HFFc6 (cell line): ENCODE measurements at regions not wholly inside any gene's neighbourhood (a gene's known extent, or its start where the extent isn't known, plus 50 kb on each side); places are given as distances from the start of the nearest gene placed in this dataset.
A peak's percentile ranks its signal among the peaks of the same experiment; 100 is the strongest.
"Not testable (repeated sequence)": the region's sequence is repeated elsewhere in the genome, so short reads cannot be mapped to it uniquely, and the experiment has no call there.

ENCODE experiments used
- DNase-seq: peaks from one replicate; pipeline ENCODE4 v3.0.0-alpha.2; 2018
- H3K27ac Mint-ChIP-seq: 2 replicates; pipeline ENCODE4 v1.8.0; 2020; ENCODE audit warnings: mild to moderate bottlenecking, mixed read lengths
- H3K27me3 Mint-ChIP-seq: 2 replicates; pipeline ENCODE4 v1.8.0; 2021; ENCODE audit warnings: mild to moderate bottlenecking, moderate library complexity, mixed read lengths; ENCODE audit not compliant: insufficient read depth
- H3K36me3 Mint-ChIP-seq: 2 replicates; pipeline ENCODE4 v1.8.0; 2021; ENCODE audit warnings: low read depth, mixed read lengths
- H3K4me1 Mint-ChIP-seq: 2 replicates; pipeline ENCODE4 v1.8.0; 2020; ENCODE audit warnings: low read depth, mixed read lengths
- H3K4me3 Mint-ChIP-seq: 2 replicates; pipeline ENCODE4 v1.8.0; 2020; ENCODE audit warnings: mild to moderate bottlenecking, moderate library complexity, mixed read lengths
- H3K9me3 Mint-ChIP-seq: 2 replicates; pipeline ENCODE4 v1.8.0; 2020; ENCODE audit warnings: mild to moderate bottlenecking, mixed read lengths
- CTCF ChIP-seq: fragments of 200-600 bp; sonication (generic); IDR thresholded peaks from 2 replicates; pipeline ENCODE4 v1.5.0; 2021; ENCODE audit warnings: antibody characterized with exemption, mild to moderate bottlenecking

GRCh38 chr11:67801397-67801796, 127.0 kb upstream of the ALDH3B2 start:
- not testable (repeated sequence) for DNase-seq, H3K4me3 Mint-ChIP-seq, H3K9me3 Mint-ChIP-seq, H3K27me3 Mint-ChIP-seq, H3K27ac Mint-ChIP-seq, H3K36me3 Mint-ChIP-seq
- H3K4me1 Mint-ChIP-seq = peaks cover 30% of the 10 kb centered on the region

GRCh38 chr11:67800591-67800990, 126.2 kb upstream of the ALDH3B2 start:
- H3K4me3 Mint-ChIP-seq, H3K9me3 Mint-ChIP-seq, DNase-seq, H3K36me3 Mint-ChIP-seq, H3K27me3 Mint-ChIP-seq, H3K27ac Mint-ChIP-seq: not testable (repeated sequence)
- H3K4me1 Mint-ChIP-seq = peaks cover 28% of the 10 kb centered on the region

- H3K27me3 Mint-ChIP-seq, H3K4me3 Mint-ChIP-seq: not testable (repeated sequence)
- TF ChIP-seq CTCF = peak; percentile 78
These were observed 125.4 kb upstream of the ALDH3B2 start for GRCh38 chr11:67799808-67800207.

GRCh38 chr11:67797726-67798521, 123.5 kb upstream of the ALDH3B2 start:
- not testable (repeated sequence) for H3K27me3 Mint-ChIP-seq, H3K9me3 Mint-ChIP-seq, H3K4me3 Mint-ChIP-seq, H3K36me3 Mint-ChIP-seq
- Mint-ChIP-seq H3K27ac (peak overlapping the region; percentile 24), H3K4me1 (peaks cover 15% of the 10 kb centered on the region)
- DNase-seq = peak; percentile 87

More at GRCh38 chr11:67799808-67800207, 125.4 kb upstream of the ALDH3B2 start:
- not testable (repeated sequence) for H3K27ac Mint-ChIP-seq, DNase-seq, H3K36me3 Mint-ChIP-seq, H3K9me3 Mint-ChIP-seq
- peaks cover 28% of the 10 kb centered on the region for H3K4me1 Mint-ChIP-seq

GRCh38 chr11:67795746-67796145, 121.3 kb upstream of the ALDH3B2 start:
- DNase-seq = no peak
- Mint-ChIP-seq H3K27ac (no peak overlapping the region), H3K27me3 (peaks cover 2% of the 10 kb centered on the region), H3K4me1 (peaks cover 27% of the 10 kb centered on the region), H3K36me3 (no peaks in the 10 kb centered on the region), H3K9me3 (no peaks in the 10 kb centered on the region), H3K4me3 (no peak overlapping the region)
- TF ChIP-seq CTCF = no peak

GRCh38 chr11:67793750-67794149, 119.3 kb upstream of the ALDH3B2 start:
- H3K27ac Mint-ChIP-seq, DNase-seq, H3K9me3 Mint-ChIP-seq, H3K4me3 Mint-ChIP-seq, H3K36me3 Mint-ChIP-seq, H3K27me3 Mint-ChIP-seq: not testable (repeated sequence)
- H3K4me1 Mint-ChIP-seq = peaks cover 22% of the 10 kb centered on the region

GRCh38 chr11:67792273-67792990, 118.0 kb upstream of the ALDH3B2 start:
- H3K36me3 Mint-ChIP-seq, H3K27me3 Mint-ChIP-seq, H3K27ac Mint-ChIP-seq, H3K9me3 Mint-ChIP-seq, H3K4me3 Mint-ChIP-seq: not testable (repeated sequence)
- DNase-seq = peak; percentile 13
- TF ChIP-seq CTCF = peak; percentile 81
- peaks cover 12% of the 10 kb centered on the region; the same call in 1 of the 2 replicates for H3K4me1 Mint-ChIP-seq

GRCh38 chr11:67791598-67792170, 117.3 kb upstream of the ALDH3B2 start:
- H3K27ac Mint-ChIP-seq = not testable (repeated sequence)

GRCh38 chr11:67788341-67788695, 113.9 kb upstream of the ALDH3B2 start:
- H3K36me3 Mint-ChIP-seq, H3K9me3 Mint-ChIP-seq, DNase-seq, H3K4me3 Mint-ChIP-seq, H3K27ac Mint-ChIP-seq: not testable (repeated sequence)
- Mint-ChIP-seq H3K27me3 (peaks cover 14% of the 10 kb centered on the region), H3K4me1 (peaks cover 12% of the 10 kb centered on the region; the same call in 1 of the 2 replicates)

More at GRCh38 chr11:67791598-67792170, 117.3 kb upstream of the ALDH3B2 start:
- H3K27me3 Mint-ChIP-seq, H3K36me3 Mint-ChIP-seq, H3K4me3 Mint-ChIP-seq, DNase-seq, H3K9me3 Mint-ChIP-seq: not testable (repeated sequence)
- peaks cover 12% of the 10 kb centered on the region; the same call in 1 of the 2 replicates for H3K4me1 Mint-ChIP-seq

- H3K4me1 Mint-ChIP-seq = peaks cover 12% of the 10 kb centered on the region; the same call in 1 of the 2 replicates
- not testable (repeated sequence) for H3K27ac Mint-ChIP-seq, H3K36me3 Mint-ChIP-seq, DNase-seq, H3K4me3 Mint-ChIP-seq, H3K9me3 Mint-ChIP-seq
- H3K27me3 Mint-ChIP-seq = peaks cover 14% of the 10 kb centered on the region
These were observed 113.4 kb upstream of the ALDH3B2 start for GRCh38 chr11:67787681-67788340.
